ENCODE measurements at regions not wholly inside any gene's neighbourhood (a gene's known extent, or its start where the extent isn't known, plus 50 kb on each side); places are given as distances from the start of the nearest gene placed in this dataset.

- no peak overlapping the region for H3K9ac ChIP-seq (ENCODE audit: insufficient read depth, low read length, poor library complexity, severe bottlenecking)
- no peak overlapping the region for H2AFZ ChIP-seq (ENCODE audit: insufficient read depth, low read depth, low read length, poor library complexity, severe bottlenecking)
- Mint-ChIP-seq H3K9me3 (peaks cover 0 to 4% (median 0%) of the 10 kb centered on the region in 7 donors), H3K27me3 (ENCODE audit: low read depth in 3 of 3) (peaks cover 4 to 15% (median 13%) of the 10 kb centered on the region in 3 donors), H3K4me1 (no peaks in the 10 kb centered on the region), H3K36me3 (no peaks in the 10 kb centered on the region), H3K27ac (no peak overlapping the region), H3K4me3 (no peak overlapping the region)
- intact Hi-C loops (cut with micrococcal nuclease): no loop called here
- no peak for DNase-seq
- no peaks in the 10 kb centered on the region for H3K4me1 ChIP-seq (ENCODE audit: control insufficient read depth in 1 of 2, insufficient read depth in 2 of 2, low read length in 2 of 2)
- H3K4me2 ChIP-seq (replicated peaks; ENCODE audit: extremely low read depth, low read length, poor library complexity, severe bottlenecking): no peak overlapping the region
- no peak for TF ChIP-seq CTCF (IDR thresholded peaks at IDR 0.05)
- H3K4me3 ChIP-seq (replicated peaks in 1 of 3; ENCODE audit: low read depth in 2 of 3, low read length in 3 of 3): no peak overlapping the region
- no peaks in the 10 kb centered on the region for H3K36me3 ChIP-seq (replicated peaks in 1 of 2; ENCODE audit: control insufficient read depth in 1 of 2, insufficient read depth in 2 of 2, low read length in 2 of 2)
- no peak overlapping the region for H3K27ac ChIP-seq (ENCODE audit: low read depth in 1 of 2, low read length in 2 of 2)
- H3K27me3 ChIP-seq (ENCODE audit: control insufficient read depth in 2 of 2, insufficient read depth in 2 of 2, low read length in 2 of 2): no peaks in the 10 kb centered on the region
- peaks cover 5% of the 10 kb centered on the region in 2 donors for H3K9me3 ChIP-seq (replicated peaks in 1 of 2; ENCODE audit: control insufficient read depth in 1 of 2, insufficient read depth in 1 of 2, low read length in 2 of 2)
- H3K79me2 ChIP-seq (ENCODE audit: insufficient read depth, low read length): no peaks in the 10 kb centered on the region
- WGBS (ENCODE audit: insufficient coverage): no CpG with 5 or more reads among the region's 2 CpGs
- H4K20me1 ChIP-seq (ENCODE audit: insufficient read depth, low read length): no peaks in the 10 kb centered on the region
Measured at GRCh38 chr1:5812295-5812694, 179.9 kb downstream of the NPHP4 start.

- Mint-ChIP-seq H3K9me3 (peaks cover 0 to 2% (median 0%) of the 10 kb centered on the region in 7 donors), H3K27me3 (ENCODE audit: low read depth in 3 of 3) (peaks cover 4 to 12% (median 10%) of the 10 kb centered on the region in 3 donors), H3K4me1 (no peaks in the 10 kb centered on the region), H3K27ac (no peak overlapping the region), H3K4me3 (no peak overlapping the region), H3K36me3 (no peaks in the 10 kb centered on the region)
- Histone ChIP-seq H2AFZ (ENCODE audit: insufficient read depth, low read depth, low read length, poor library complexity, severe bottlenecking) (no peak overlapping the region), H3K27ac (ENCODE audit: low read depth in 1 of 2, low read length in 2 of 2) (no peak overlapping the region), H3K36me3 (replicated peaks in 1 of 2; ENCODE audit: control insufficient read depth in 1 of 2, insufficient read depth in 2 of 2, low read length in 2 of 2) (no peaks in the 10 kb centered on the region), H3K4me3 (replicated peaks in 1 of 3; ENCODE audit: low read depth in 2 of 3, low read length in 3 of 3) (no peak overlapping the region), H3K9me3 (replicated peaks in 1 of 2; ENCODE audit: control insufficient read depth in 1 of 2, insufficient read depth in 1 of 2, low read length in 2 of 2) (peaks cover 5% of the 10 kb centered on the region in 2 donors), H4K20me1 (ENCODE audit: insufficient read depth, low read length) (no peaks in the 10 kb centered on the region), H3K9ac (ENCODE audit: insufficient read depth, low read length, poor library complexity, severe bottlenecking) (no peak overlapping the region), H3K79me2 (ENCODE audit: insufficient read depth, low read length) (no peaks in the 10 kb centered on the region), H3K4me2 (replicated peaks; ENCODE audit: extremely low read depth, low read length, poor library complexity, severe bottlenecking) (no peak overlapping the region), H3K4me1 (ENCODE audit: control insufficient read depth in 1 of 2, insufficient read depth in 2 of 2, low read length in 2 of 2) (no peaks in the 10 kb centered on the region), H3K27me3 (ENCODE audit: control insufficient read depth in 2 of 2, insufficient read depth in 2 of 2, low read length in 2 of 2) (no peaks in the 10 kb centered on the region)
- no peak for TF ChIP-seq CTCF (IDR thresholded peaks at IDR 0.05)
- WGBS (ENCODE audit: insufficient coverage): 80% methylated on average over 4 of the region's 11 CpGs
- DNase-seq: no peak
- intact Hi-C loops (cut with micrococcal nuclease): no loop called here
Measured at GRCh38 chr1:5811419-5811818, 180.8 kb downstream of the NPHP4 start.
